ENCODE measurements at regions not wholly inside any gene's neighbourhood (a gene's known extent, or its start where the extent isn't known, plus 50 kb on each side); places are given as distances from the start of the nearest gene placed in this dataset.

DNA sequence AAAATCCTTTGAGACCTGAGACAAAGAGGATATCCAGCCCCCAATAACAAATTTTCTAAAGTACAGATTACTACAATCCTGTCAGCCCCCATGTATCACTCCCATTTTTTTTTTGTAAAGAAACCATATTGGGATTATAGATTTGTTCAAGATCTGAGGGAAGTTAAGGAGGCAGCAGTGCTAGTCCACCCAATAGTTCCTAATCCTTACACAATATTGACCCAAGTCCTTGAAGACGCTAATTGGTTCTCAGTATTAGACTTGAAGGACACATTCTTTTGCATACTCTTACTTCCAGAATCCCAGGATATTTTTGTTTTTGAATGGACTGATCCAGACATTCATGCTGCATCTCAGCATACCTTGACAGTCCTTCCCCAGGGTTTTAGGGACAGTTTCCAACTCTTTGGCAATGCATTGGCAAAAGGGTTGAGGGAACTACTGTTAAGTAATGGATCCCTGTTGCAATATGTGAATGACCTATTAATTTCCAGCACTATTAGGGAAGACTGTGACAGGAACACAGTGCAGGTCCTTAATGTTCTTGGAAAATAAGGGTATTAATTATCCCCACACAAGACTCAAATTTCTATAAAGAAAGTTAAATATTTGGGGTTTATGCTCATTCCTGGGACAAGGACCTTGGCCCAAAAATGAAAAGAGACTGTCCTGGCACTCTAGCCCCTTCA lies 1519.5 kb upstream of the SEL1L start:
- TF ChIP-seq EZH2 (IDR thresholded peaks at IDR 0.05; ENCODE audit: borderline replicate concordance) (no peak), EZH2phosphoT487 (IDR thresholded peaks at IDR 0.05; ENCODE audit: low read depth, severe bottlenecking, unreplicated experiment) (no peak)
